Peyer's patch (tissue), 4 donors: ENCODE measurements at regions not wholly inside any gene's neighbourhood (a gene's known extent, or its start where the extent isn't known, plus 50 kb on each side); places are given as distances from the start of the nearest gene placed in this dataset.

ENCODE experiments used
- DNase-seq, 3 donors: peaks; one replicate each; pipeline ENCODE4 v3.0.0-alpha.2; 2017 to 2019
- H3K27ac ChIP-seq, 4 donors: fragments of 200-600 bp; sonication (generic); one replicate each; pipeline ENCODE4 v1.5.1; 2016 to 2019
- H3K27me3 ChIP-seq, 2 donors: fragments of 200-600 bp; sonication (generic); one replicate each; pipeline ENCODE4 v1.5.1; 2019
- H3K36me3 ChIP-seq, 3 donors: fragments of 200-600 bp; sonication (generic); one replicate each; pipeline ENCODE4 v1.5.1; 2016 to 2019
- H3K4me1 ChIP-seq, 4 donors: fragments of 200-600 bp; sonication (generic); one replicate each; pipeline ENCODE4 v1.5.1; 2016 to 2019
- H3K4me3 ChIP-seq, 4 donors: fragments of 200-600 bp; sonication (generic); 1 replicate in 3 of 4; 2 replicates in 1 of 4; pipeline ENCODE4 v1.5.1; 2016 to 2019; ENCODE audit warnings: mild to moderate bottlenecking in 1 of 4
- H3K9me3 ChIP-seq, 4 donors: fragments of 200-600 bp; sonication (generic); one replicate each; pipeline ENCODE4 v1.5.1; 2016 to 2019; ENCODE audit warnings: mild to moderate bottlenecking in 1 of 4
- POLR2A ChIP-seq, 2 donors: fragments of 450-650 bp; IDR thresholded peaks; one replicate each; pipeline ENCODE4 v1.5.1; 2017; ENCODE audit warnings: antibody characterized with exemption in 2 of 2, mild to moderate bottlenecking in 2 of 2, moderate library complexity in 2 of 2
- TF ChIP-seq, protein P1 (sequence below), 6 experiments: fragments of 450-650 bp in 4 of 6; fragments of 200-600 bp in 2 of 6; sonication (generic) in 1 of 6; IDR thresholded peaks; one replicate each; pipeline ENCODE4 v1.5.1; 2017 to 2019; ENCODE audit warnings: antibody characterized with exemption in 6 of 6, mild to moderate bottlenecking in 3 of 6, moderate library complexity in 1 of 6

GRCh38 chr9:3629495-3629894, 103.7 kb upstream of the RFX3 start:
- Histone ChIP-seq H3K4me3 (no peak overlapping the region), H3K27me3 (no peaks in the 10 kb centered on the region), H3K9me3 (no peaks in the 10 kb centered on the region), H3K27ac (no peak overlapping the region), H3K4me1 (no peaks in the 10 kb centered on the region), H3K36me3 (no peaks in the 10 kb centered on the region)
- no peak for DNase-seq
- TF ChIP-seq, protein P1, sequence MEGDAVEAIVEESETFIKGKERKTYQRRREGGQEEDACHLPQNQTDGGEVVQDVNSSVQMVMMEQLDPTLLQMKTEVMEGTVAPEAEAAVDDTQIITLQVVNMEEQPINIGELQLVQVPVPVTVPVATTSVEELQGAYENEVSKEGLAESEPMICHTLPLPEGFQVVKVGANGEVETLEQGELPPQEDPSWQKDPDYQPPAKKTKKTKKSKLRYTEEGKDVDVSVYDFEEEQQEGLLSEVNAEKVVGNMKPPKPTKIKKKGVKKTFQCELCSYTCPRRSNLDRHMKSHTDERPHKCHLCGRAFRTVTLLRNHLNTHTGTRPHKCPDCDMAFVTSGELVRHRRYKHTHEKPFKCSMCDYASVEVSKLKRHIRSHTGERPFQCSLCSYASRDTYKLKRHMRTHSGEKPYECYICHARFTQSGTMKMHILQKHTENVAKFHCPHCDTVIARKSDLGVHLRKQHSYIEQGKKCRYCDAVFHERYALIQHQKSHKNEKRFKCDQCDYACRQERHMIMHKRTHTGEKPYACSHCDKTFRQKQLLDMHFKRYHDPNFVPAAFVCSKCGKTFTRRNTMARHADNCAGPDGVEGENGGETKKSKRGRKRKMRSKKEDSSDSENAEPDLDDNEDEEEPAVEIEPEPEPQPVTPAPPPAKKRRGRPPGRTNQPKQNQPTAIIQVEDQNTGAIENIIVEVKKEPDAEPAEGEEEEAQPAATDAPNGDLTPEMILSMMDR (IDR thresholded peaks at IDR 0.05), result no peak

DNA sequence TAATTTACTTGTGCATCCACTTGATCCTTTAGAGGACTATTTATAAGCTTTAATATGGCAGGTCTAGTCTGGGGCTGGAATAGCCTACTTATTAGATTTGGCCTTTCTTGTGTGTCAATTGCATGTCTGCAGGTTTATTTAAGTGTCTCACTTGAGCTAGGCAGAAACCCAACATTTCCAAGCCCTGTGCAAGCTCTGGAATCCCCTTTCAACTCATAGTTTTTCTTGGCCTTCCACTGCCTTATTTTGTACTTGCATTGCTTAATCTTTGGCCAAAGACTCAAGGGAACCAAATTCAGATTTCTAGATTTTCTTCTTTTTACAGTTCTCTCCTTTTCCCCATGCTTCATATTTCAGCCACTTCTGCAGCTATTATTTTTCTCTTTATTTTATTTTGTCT, 102.4 kb upstream of the RFX3 start:
- Histone ChIP-seq H3K4me3 (no peak overlapping the region), H3K27ac (no peak overlapping the region), H3K4me1 (no peaks in the 10 kb centered on the region), H3K27me3 (no peaks in the 10 kb centered on the region), H3K9me3 (no peaks in the 10 kb centered on the region), H3K36me3 (no peaks in the 10 kb centered on the region)
- no peak for DNase-seq
- TF ChIP-seq POLR2A (IDR thresholded peaks at IDR 0.05), result no peak
- TF ChIP-seq, protein P1 (IDR thresholded peaks at IDR 0.05), result no peak

DNA sequence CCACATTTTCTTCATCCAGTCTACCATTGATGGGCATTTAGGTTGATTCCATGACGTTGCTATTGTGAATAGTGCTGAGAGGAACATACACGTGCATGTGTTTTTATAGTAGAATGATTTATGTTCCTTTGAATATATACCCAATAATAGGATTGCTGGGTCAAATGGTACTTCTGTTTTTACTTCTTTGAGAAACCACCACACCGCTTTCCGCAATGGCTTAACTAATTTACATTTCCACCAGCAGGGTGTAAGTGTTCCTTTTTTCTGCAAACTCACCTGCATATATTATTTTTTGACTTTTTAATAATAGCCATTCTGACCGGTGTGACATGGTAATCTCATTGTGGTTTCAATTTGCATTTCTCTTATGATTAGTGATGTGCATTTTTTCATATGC, 82.2 kb upstream of the RFX3 start:
- H3K9me3 ChIP-seq, result no peaks in the 10 kb centered on the region
- no peak overlapping the region for H3K4me3 ChIP-seq
- H3K27me3 ChIP-seq, result no peaks in the 10 kb centered on the region
- H3K36me3 ChIP-seq, result no peaks in the 10 kb centered on the region
- H3K4me1 ChIP-seq, result no peaks in the 10 kb centered on the region
- no peak for TF ChIP-seq POLR2A (IDR thresholded peaks at IDR 0.05)
- TF ChIP-seq, protein P1 (IDR thresholded peaks at IDR 0.05), result no peak
- no peak overlapping the region for H3K27ac ChIP-seq
- no peak for DNase-seq

DNA sequence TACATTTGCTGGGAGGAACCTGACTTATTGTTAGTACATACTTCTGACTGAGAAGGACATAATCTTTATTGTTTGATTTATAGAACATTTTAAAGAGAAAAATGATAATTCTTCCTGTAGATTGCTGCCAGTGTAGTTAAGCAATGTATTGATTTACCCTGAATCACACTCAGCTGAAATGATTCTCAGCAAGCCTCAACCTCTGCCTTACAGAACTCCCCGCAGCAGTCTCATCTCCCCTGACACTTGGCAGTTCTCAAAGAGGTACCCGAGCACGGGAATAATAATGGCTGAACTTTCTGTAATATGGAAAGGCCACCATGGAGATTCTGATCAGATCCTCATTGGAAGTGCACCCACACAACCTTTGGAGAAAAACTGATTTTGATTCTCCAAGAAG, 74.9 kb upstream of the RFX3 start:
- no peaks in the 10 kb centered on the region for H3K27me3 ChIP-seq
- no peaks in the 10 kb centered on the region for H3K9me3 ChIP-seq
- no peaks in the 10 kb centered on the region for H3K4me1 ChIP-seq
- no peak overlapping the region for H3K4me3 ChIP-seq
- TF ChIP-seq, protein P1 (IDR thresholded peaks at IDR 0.05), result no peak
- TF ChIP-seq POLR2A (IDR thresholded peaks at IDR 0.05), result no peak
- no peaks in the 10 kb centered on the region for H3K36me3 ChIP-seq
- DNase-seq, result no peak
- no peak overlapping the region for H3K27ac ChIP-seq

- no peak for TF ChIP-seq POLR2A (IDR thresholded peaks at IDR 0.05)
- TF ChIP-seq, protein P1 (IDR thresholded peaks at IDR 0.05), result no peak
- no peaks in the 10 kb centered on the region for H3K9me3 ChIP-seq
- H3K4me1 ChIP-seq, result no peaks in the 10 kb centered on the region
- DNase-seq, result no peak
- no peak overlapping the region for H3K27ac ChIP-seq
- H3K36me3 ChIP-seq, result no peaks in the 10 kb centered on the region
- H3K27me3 ChIP-seq, result no peaks in the 10 kb centered on the region
- H3K4me3 ChIP-seq, result no peak overlapping the region
These were observed 72.0 kb upstream of the RFX3 start for GRCh38 chr9:3597792-3598191.

DNA sequence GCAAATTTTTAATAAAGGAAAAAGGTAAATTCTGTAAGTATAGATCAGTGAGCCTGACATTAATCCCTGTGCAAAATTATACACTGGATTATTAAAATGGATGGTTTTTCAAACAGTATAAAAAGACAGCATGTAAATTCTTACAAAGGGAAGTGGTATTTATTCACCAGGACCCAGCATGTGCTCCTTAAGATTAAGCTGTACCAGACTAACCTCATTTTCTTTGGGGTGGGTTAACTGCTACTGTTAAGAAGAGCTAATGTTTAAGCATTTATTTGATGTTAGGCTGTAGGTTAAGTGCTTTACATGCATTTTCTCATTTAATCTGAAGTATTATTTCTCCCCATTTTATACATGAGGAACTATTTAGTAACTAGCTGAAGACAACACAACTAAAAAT, 60.3 kb upstream of the RFX3 start:
- H3K9me3 ChIP-seq, result no peaks in the 10 kb centered on the region
- H3K27me3 ChIP-seq, result no peaks in the 10 kb centered on the region
- DNase-seq, result no peak
- H3K4me3 ChIP-seq, result no peak overlapping the region
- no peak overlapping the region for H3K27ac ChIP-seq
- H3K36me3 ChIP-seq, result no peaks in the 10 kb centered on the region
- no peak for TF ChIP-seq POLR2A (IDR thresholded peaks at IDR 0.05)
- no peaks in the 10 kb centered on the region for H3K4me1 ChIP-seq
